ENCODE measurements at regions not wholly inside any gene's neighbourhood (a gene's known extent, or its start where the extent isn't known, plus 50 kb on each side); places are given as distances from the start of the nearest gene placed in this dataset.

DNA sequence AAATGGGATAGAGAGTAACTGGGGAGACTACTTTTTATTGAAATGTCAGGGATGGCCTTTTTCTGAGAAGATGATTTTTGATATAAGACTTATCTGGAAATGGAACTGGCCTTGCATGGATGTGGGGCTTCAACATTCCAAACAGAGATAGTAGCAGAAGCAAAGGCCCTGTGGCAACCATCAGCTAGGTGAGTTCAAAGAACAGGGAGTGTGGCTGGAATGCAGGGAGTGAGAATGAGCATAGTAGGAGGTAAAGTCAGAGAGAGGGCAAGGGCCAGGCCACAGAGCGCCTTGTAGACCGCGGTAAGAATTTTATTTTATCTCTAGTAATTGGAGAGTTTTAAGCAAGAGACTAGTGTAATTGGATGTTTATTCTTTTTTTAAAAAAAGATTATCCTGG is 227.0 kb upstream of the B3GALT2 start:
- WGBS, 2 experiments (ENCODE audit: insufficient coverage in 1 of 2, insufficient read length in 1 of 2): 96 to 97% methylated on average over 3 of the region's 3 CpGs
- Histone ChIP-seq H3K36me3 (ENCODE audit: control insufficient read depth, insufficient read depth, low read length) (no peaks in the 10 kb centered on the region), H3K9ac (ENCODE audit: extremely low read depth, low read length, poor library complexity, severe bottlenecking) (no peak overlapping the region), H3K27ac (ENCODE audit: low read depth, low read length) (no peak overlapping the region), H3K4me1 (ENCODE audit: control insufficient read depth, insufficient read depth, low read length) (peaks cover 2% of the 10 kb centered on the region), H3K9me3 (ENCODE audit: control insufficient read depth, low read length) (no peaks in the 10 kb centered on the region), H3K4me3 (ENCODE audit: low read length) (no peak overlapping the region), H3K27me3 (ENCODE audit: control insufficient read depth, insufficient read depth, low read length, poor library complexity, severe bottlenecking) (peaks cover 7% of the 10 kb centered on the region)
- Mint-ChIP-seq H3K27me3 (ENCODE audit: insufficient read depth) (peaks cover 6% of the 10 kb centered on the region), H3K4me3 (no peak overlapping the region), H3K36me3 (ENCODE audit: low read depth) (no peaks in the 10 kb centered on the region), H3K27ac (no peak overlapping the region), H3K4me1 (peaks cover 41% of the 10 kb centered on the region), H3K9me3 (no peaks in the 10 kb centered on the region)
- DNase-seq: no peak
- TF ChIP-seq, protein P1, sequence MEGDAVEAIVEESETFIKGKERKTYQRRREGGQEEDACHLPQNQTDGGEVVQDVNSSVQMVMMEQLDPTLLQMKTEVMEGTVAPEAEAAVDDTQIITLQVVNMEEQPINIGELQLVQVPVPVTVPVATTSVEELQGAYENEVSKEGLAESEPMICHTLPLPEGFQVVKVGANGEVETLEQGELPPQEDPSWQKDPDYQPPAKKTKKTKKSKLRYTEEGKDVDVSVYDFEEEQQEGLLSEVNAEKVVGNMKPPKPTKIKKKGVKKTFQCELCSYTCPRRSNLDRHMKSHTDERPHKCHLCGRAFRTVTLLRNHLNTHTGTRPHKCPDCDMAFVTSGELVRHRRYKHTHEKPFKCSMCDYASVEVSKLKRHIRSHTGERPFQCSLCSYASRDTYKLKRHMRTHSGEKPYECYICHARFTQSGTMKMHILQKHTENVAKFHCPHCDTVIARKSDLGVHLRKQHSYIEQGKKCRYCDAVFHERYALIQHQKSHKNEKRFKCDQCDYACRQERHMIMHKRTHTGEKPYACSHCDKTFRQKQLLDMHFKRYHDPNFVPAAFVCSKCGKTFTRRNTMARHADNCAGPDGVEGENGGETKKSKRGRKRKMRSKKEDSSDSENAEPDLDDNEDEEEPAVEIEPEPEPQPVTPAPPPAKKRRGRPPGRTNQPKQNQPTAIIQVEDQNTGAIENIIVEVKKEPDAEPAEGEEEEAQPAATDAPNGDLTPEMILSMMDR (conservative IDR thresholded peaks at IDR 0.05): no peak

DNA sequence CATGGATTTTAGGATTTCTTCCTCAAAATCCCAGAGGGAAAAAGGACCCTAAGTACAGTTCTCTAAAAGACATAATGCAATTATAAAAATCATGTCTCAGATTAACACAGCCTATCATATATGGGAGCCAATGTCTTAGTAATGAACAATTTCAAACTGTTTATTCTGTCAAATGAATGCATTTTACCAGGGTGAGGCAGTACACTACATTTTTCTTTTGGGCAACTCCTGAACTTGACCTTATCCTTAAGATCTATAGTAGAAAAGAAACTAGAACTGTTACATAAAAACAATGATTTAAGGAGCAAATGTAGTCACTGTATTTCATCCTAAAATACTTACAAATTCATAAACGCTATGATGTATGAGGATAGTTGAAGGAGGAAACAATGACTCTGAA is 226.3 kb upstream of the B3GALT2 start:
- DNase-seq: no peak
- Mint-ChIP-seq H3K27ac (no peak overlapping the region), H3K4me1 (peaks cover 35% of the 10 kb centered on the region), H3K4me3 (no peak overlapping the region), H3K27me3 (ENCODE audit: insufficient read depth) (peaks cover 2% of the 10 kb centered on the region), H3K36me3 (ENCODE audit: low read depth) (no peaks in the 10 kb centered on the region), H3K9me3 (no peaks in the 10 kb centered on the region)
- TF ChIP-seq, protein P1 (conservative IDR thresholded peaks at IDR 0.05): no peak
- no peak overlapping the region for H3K9ac ChIP-seq (ENCODE audit: extremely low read depth, low read length, poor library complexity, severe bottlenecking)
- no peak overlapping the region for H3K4me3 ChIP-seq (ENCODE audit: low read length)
- H3K4me1 ChIP-seq (ENCODE audit: control insufficient read depth, insufficient read depth, low read length): no peaks in the 10 kb centered on the region
- H3K27ac ChIP-seq (ENCODE audit: low read depth, low read length): no peak overlapping the region
- H3K36me3 ChIP-seq (ENCODE audit: control insufficient read depth, insufficient read depth, low read length): no peaks in the 10 kb centered on the region
- no peaks in the 10 kb centered on the region for H3K9me3 ChIP-seq (ENCODE audit: control insufficient read depth, low read length)
- WGBS, 2 experiments (ENCODE audit: insufficient coverage in 1 of 2, insufficient read length in 1 of 2): no CpG with 5 or more reads among the region's 1 CpG
- peaks cover under 1% of the 10 kb centered on the region for H3K27me3 ChIP-seq (ENCODE audit: control insufficient read depth, insufficient read depth, low read length, poor library complexity, severe bottlenecking)

DNA sequence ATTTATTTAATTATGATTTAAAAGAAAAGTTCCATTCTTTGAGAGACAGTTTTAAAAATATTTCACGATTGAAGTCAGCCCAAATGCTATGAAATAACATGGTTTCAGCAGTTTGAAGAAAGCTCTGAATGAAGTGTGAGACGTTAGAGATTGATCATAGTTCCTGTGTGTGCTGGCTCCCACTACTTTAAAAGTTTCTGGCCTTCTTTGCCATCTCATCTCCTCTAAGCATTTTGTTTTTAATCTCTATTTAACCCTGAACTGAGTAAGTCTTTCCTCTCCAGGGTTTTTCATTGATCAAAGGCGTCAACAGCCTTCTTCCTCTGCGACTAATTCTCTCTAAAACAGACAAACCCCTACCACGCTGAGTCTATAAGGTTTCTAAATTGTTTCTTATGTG is 225.3 kb upstream of the B3GALT2 start:
- WGBS, 2 experiments (ENCODE audit: insufficient coverage in 1 of 2, insufficient read length in 1 of 2): 60 to 73% methylated on average over 1 to 5 of the region's 5 CpGs
- Mint-ChIP-seq H3K4me1 (peaks cover 27% of the 10 kb centered on the region), H3K27me3 (ENCODE audit: insufficient read depth) (no peaks in the 10 kb centered on the region), H3K27ac (peak overlapping the region; percentile 22), H3K36me3 (ENCODE audit: low read depth) (no peaks in the 10 kb centered on the region), H3K9me3 (no peaks in the 10 kb centered on the region), H3K4me3 (no peak overlapping the region)
- Histone ChIP-seq H3K4me3 (ENCODE audit: low read length) (no peak overlapping the region), H3K36me3 (ENCODE audit: control insufficient read depth, insufficient read depth, low read length) (no peaks in the 10 kb centered on the region), H3K27me3 (ENCODE audit: control insufficient read depth, insufficient read depth, low read length, poor library complexity, severe bottlenecking) (no peaks in the 10 kb centered on the region), H3K4me1 (ENCODE audit: control insufficient read depth, insufficient read depth, low read length) (no peaks in the 10 kb centered on the region), H3K9ac (ENCODE audit: extremely low read depth, low read length, poor library complexity, severe bottlenecking) (no peak overlapping the region), H3K9me3 (ENCODE audit: control insufficient read depth, low read length) (no peaks in the 10 kb centered on the region), H3K27ac (ENCODE audit: low read depth, low read length) (no peak overlapping the region)
- no peak for DNase-seq
- TF ChIP-seq, protein P1 (conservative IDR thresholded peaks at IDR 0.05): no peak
